ENCODE measurements at regions not wholly inside any gene's neighbourhood (a gene's known extent, or its start where the extent isn't known, plus 50 kb on each side); places are given as distances from the start of the nearest gene placed in this dataset.
A peak's percentile ranks its signal among the peaks of the same experiment; 100 is the strongest.

- DNase-seq: no peak
These were observed 89.8 kb upstream of the KCNH7 start for GRCh38 chr2:162928356-162928755.

GRCh38 chr2:162926907-162927306 lies 88.3 kb upstream of the KCNH7 start:
- no peak for DNase-seq

- no peak for DNase-seq
These were observed 87.9 kb upstream of the KCNH7 start for GRCh38 chr2:162926501-162926900.

- no peak for DNase-seq
These were observed 87.0 kb upstream of the KCNH7 start for GRCh38 chr2:162925595-162925994.

GRCh38 chr2:162919111-162919510 lies 80.5 kb upstream of the KCNH7 start:
- DNase-seq: no peak

- no peak for DNase-seq
These were observed 79.1 kb upstream of the KCNH7 start for GRCh38 chr2:162917626-162918025.

- no peak for DNase-seq
These were observed 77.8 kb upstream of the KCNH7 start for GRCh38 chr2:162916286-162916801.

- peak; percentile 84 for DNase-seq
These were observed 77.3 kb upstream of the KCNH7 start for GRCh38 chr2:162915858-162916257.

- DNase-seq: no peak
These were observed 75.6 kb upstream of the KCNH7 start for GRCh38 chr2:162914161-162914560.

GRCh38 chr2:162912787-162913186 lies 74.2 kb upstream of the KCNH7 start:
- DNase-seq: no peak

- no peak for DNase-seq
These were observed 70.0 kb upstream of the KCNH7 start for GRCh38 chr2:162908567-162908966.

- DNase-seq: peak; percentile 61
These were observed 52.2 kb upstream of the KCNH7 start for GRCh38 chr2:162890690-162891311.

GRCh38 chr2:162888652-162889051 lies 50.1 kb upstream of the KCNH7 start:
- DNase-seq: peak; percentile 6

All from RPMI8226 (cell line).